ENCODE measurements at regions not wholly inside any gene's neighbourhood (a gene's known extent, or its start where the extent isn't known, plus 50 kb on each side); places are given as distances from the start of the nearest gene placed in this dataset.
"Not testable (repeated sequence)": the region's sequence is repeated elsewhere in the genome, so short reads cannot be mapped to it uniquely, and the experiment has no call there.

GRCh38 chr2:208609166-208609804 lies 202.7 kb downstream of the PTH2R start:
- Histone ChIP-seq H3K4me1 (ENCODE audit: low read depth, poor library complexity, severe bottlenecking) (no peaks in the 10 kb centered on the region), H3K4me3 (IDR thresholded peaks at IDR 0.05; ENCODE audit: insufficient read depth, low read depth, low read length) (no peak overlapping the region), H4K20me1 (ENCODE audit: insufficient read depth) (no peaks in the 10 kb centered on the region), H2AFZ (ENCODE audit: low read depth) (no peak overlapping the region), H3K27me3 (ENCODE audit: insufficient read depth, low read depth) (no peaks in the 10 kb centered on the region), H3K36me3 (ENCODE audit: insufficient read depth) (no peaks in the 10 kb centered on the region), H3K79me2 (ENCODE audit: insufficient read depth, low read depth) (no peaks in the 10 kb centered on the region), H3K9ac (no peak overlapping the region), H3K27ac (no peak overlapping the region), H3K4me2 (no peak overlapping the region)
- TF ChIP-seq CTCF (conservative IDR thresholded peaks at IDR 0.05; ENCODE audit: low read depth, low read length) = no peak

- H2AFZ ChIP-seq (ENCODE audit: low read depth); H3K27me3 ChIP-seq (ENCODE audit: insufficient read depth, low read depth); H3K27ac ChIP-seq; H3K9ac ChIP-seq; H3K79me2 ChIP-seq (ENCODE audit: insufficient read depth, low read depth); H4K20me1 ChIP-seq (ENCODE audit: insufficient read depth); H3K4me3 ChIP-seq (IDR thresholded peaks at IDR 0.05; ENCODE audit: insufficient read depth, low read depth, low read length); H3K36me3 ChIP-seq (ENCODE audit: insufficient read depth); H3K4me2 ChIP-seq; H3K4me1 ChIP-seq (ENCODE audit: low read depth, poor library complexity, severe bottlenecking): not testable (repeated sequence)
Measured at GRCh38 chr2:208615675-208616074, 209.1 kb downstream of the PTH2R start.

- Histone ChIP-seq H3K4me1 (ENCODE audit: low read depth, poor library complexity, severe bottlenecking) (no peaks in the 10 kb centered on the region), H4K20me1 (ENCODE audit: insufficient read depth) (no peaks in the 10 kb centered on the region), H3K36me3 (ENCODE audit: insufficient read depth) (no peaks in the 10 kb centered on the region), H3K27me3 (ENCODE audit: insufficient read depth, low read depth) (no peaks in the 10 kb centered on the region), H3K9ac (no peak overlapping the region), H3K4me3 (IDR thresholded peaks at IDR 0.05; ENCODE audit: insufficient read depth, low read depth, low read length) (no peak overlapping the region), H3K4me2 (no peak overlapping the region), H3K79me2 (ENCODE audit: insufficient read depth, low read depth) (no peaks in the 10 kb centered on the region), H2AFZ (ENCODE audit: low read depth) (no peak overlapping the region), H3K27ac (no peak overlapping the region)
- no peak for TF ChIP-seq CTCF (conservative IDR thresholded peaks at IDR 0.05; ENCODE audit: low read depth, low read length)
Measured at GRCh38 chr2:208618220-208618619, 211.6 kb downstream of the PTH2R start.

GRCh38 chr2:208619993-208620392 lies 213.4 kb downstream of the PTH2R start:
- Histone ChIP-seq H3K27me3 (ENCODE audit: insufficient read depth, low read depth) (no peaks in the 10 kb centered on the region), H3K9ac (no peak overlapping the region), H3K4me2 (no peak overlapping the region), H3K36me3 (ENCODE audit: insufficient read depth) (no peaks in the 10 kb centered on the region), H3K4me1 (ENCODE audit: low read depth, poor library complexity, severe bottlenecking) (no peaks in the 10 kb centered on the region), H4K20me1 (ENCODE audit: insufficient read depth) (no peaks in the 10 kb centered on the region), H3K27ac (no peak overlapping the region), H3K4me3 (IDR thresholded peaks at IDR 0.05; ENCODE audit: insufficient read depth, low read depth, low read length) (no peak overlapping the region), H2AFZ (ENCODE audit: low read depth) (no peak overlapping the region), H3K79me2 (ENCODE audit: insufficient read depth, low read depth) (no peaks in the 10 kb centered on the region)
- TF ChIP-seq CTCF (conservative IDR thresholded peaks at IDR 0.05; ENCODE audit: low read depth, low read length) = no peak

- no peaks in the 10 kb centered on the region for H3K27me3 ChIP-seq (ENCODE audit: insufficient read depth, low read depth)
- no peak overlapping the region for H3K27ac ChIP-seq
- H3K79me2 ChIP-seq (ENCODE audit: insufficient read depth, low read depth) = no peaks in the 10 kb centered on the region
- H3K4me1 ChIP-seq (ENCODE audit: low read depth, poor library complexity, severe bottlenecking) = no peaks in the 10 kb centered on the region
- H3K4me2 ChIP-seq = no peak overlapping the region
- H3K36me3 ChIP-seq (ENCODE audit: insufficient read depth) = no peaks in the 10 kb centered on the region
- H3K9ac ChIP-seq = no peak overlapping the region
- no peak overlapping the region for H3K4me3 ChIP-seq (IDR thresholded peaks at IDR 0.05; ENCODE audit: insufficient read depth, low read depth, low read length)
- no peak for TF ChIP-seq CTCF (conservative IDR thresholded peaks at IDR 0.05; ENCODE audit: low read depth, low read length)
- no peaks in the 10 kb centered on the region for H4K20me1 ChIP-seq (ENCODE audit: insufficient read depth)
- no peak overlapping the region for H2AFZ ChIP-seq (ENCODE audit: low read depth)
Measured at GRCh38 chr2:208620487-208620978, 213.9 kb downstream of the PTH2R start.
